GM12875 (cell line): ENCODE measurements at regions not wholly inside any gene's neighbourhood (a gene's known extent, or its start where the extent isn't known, plus 50 kb on each side); places are given as distances from the start of the nearest gene placed in this dataset.
A peak's percentile ranks its signal among the peaks of the same experiment; 100 is the strongest.

Experiments used
- H3K4me3 ChIP-seq: one replicate; pipeline ENCODE4 v1.5.1; 2011; ENCODE audit warnings: low read depth, low read length, control low read depth
- CTCF ChIP-seq: IDR thresholded peaks from 2 replicates; pipeline ENCODE4 v1.5.1; 2011; ENCODE audit warnings: low read depth, mild to moderate bottlenecking, control low read depth, inconsistent platforms, low read length, moderate library complexity, borderline replicate concordance; ENCODE audit not compliant: insufficient read depth

- no peak for TF ChIP-seq CTCF
- H3K4me3 ChIP-seq, result no peak overlapping the region
Observed at GRCh38 chr14:22487401-22487800, 101.6 kb downstream of the DAD1 start.

DNA sequence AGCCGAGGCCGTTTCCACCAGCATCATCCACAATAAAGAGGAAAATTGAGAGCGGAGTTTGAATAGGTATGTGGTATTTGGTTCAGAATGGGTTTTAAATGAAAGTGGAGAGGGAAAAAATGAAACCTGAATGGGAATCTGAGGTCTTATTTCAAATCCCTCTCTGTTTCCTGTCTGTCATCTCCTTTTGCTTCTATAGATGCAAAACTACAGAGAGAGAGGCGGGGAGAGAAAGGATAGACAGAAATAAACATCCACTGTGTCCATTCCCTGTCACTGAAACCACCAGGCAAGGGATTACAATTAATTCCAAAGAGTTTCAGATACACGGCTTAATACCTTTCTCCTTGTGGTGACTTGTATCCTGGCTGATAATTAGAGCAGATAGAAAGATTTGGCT lies 102.3 kb downstream of the DAD1 start:
- no peak for TF ChIP-seq CTCF
- H3K4me3 ChIP-seq, result no peak overlapping the region

DNA sequence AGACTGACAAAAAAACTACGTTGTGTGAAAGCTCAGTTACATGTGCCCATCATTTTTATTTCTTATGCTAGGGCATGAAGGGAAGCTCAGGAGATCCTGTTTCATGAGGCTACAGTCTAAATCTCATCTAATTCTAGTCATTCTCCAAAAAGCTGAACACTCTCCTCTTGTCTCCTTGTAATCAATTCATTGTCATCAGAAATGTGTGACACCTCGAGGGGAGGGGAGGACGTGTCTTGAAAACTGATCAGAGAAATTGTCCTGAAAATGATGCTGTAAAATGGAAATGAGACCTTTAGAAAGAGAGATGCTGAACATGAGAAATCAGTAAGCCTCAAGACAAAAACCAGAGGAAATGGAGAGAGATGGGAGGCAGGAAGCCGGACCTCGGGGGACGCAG lies 103.4 kb downstream of the DAD1 start:
- H3K4me3 ChIP-seq, result no peak overlapping the region
- TF ChIP-seq CTCF, result no peak

DNA sequence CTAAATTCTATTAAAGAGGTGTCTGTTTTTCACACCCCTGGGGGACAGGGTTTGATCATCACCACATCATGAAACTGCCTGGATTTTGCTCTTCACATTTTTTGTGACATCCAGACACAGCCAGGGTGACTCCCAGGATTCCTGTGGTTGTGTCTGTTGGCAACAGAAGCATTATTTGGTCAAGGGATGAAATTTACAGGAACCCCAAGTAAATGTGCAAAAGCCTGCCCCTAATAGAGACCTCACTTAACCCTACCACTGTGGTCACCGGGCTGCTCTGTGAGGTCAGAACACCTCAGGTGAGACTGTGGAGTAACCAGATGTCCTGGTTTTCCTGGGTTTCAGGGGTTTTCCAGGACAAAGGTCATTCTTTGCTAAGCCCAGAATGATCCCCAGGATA lies 103.8 kb downstream of the DAD1 start:
- no peak overlapping the region for H3K4me3 ChIP-seq
- no peak for TF ChIP-seq CTCF

- no peak overlapping the region for H3K4me3 ChIP-seq
- TF ChIP-seq CTCF, result no peak
Observed at GRCh38 chr14:22484632-22485031, 104.4 kb downstream of the DAD1 start.

DNA sequence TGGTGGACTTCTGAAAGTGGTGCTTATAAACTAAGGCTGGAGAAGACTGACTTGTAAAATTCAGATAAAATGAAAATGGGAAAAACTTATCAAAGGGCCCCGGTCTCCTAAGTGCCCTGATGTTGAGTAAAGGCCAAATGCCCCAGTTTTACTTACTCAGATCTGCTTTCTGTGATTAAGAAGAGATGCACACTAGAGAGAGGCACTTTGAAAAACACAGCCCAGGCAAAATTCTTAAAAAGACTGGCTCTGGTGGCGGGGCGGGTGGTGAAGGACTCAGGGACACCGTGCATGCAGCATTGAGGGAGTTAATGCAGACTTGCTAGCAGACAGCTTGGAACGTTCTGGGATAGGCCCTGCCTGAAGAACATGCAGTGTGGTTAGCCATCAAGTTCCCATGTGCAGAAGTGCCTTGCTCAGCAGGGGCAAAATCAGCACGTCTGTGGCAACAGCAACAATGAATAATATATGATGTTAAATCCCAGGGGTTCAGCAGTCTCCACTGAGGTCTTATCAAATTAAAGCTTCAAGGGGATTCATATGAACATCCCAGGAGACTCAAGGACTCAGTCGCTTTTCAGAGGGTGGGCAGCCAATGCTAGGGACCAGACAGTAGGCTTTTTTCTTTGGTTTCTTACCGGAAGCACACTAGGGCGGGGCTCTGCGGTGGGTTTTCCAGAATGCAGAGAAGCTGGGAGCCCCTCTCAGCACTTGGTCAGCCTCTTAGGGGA lies 105.0 kb downstream of the DAD1 start:
- TF ChIP-seq CTCF, result no peak
- peak overlapping the region; percentile 7 for H3K4me3 ChIP-seq

DNA sequence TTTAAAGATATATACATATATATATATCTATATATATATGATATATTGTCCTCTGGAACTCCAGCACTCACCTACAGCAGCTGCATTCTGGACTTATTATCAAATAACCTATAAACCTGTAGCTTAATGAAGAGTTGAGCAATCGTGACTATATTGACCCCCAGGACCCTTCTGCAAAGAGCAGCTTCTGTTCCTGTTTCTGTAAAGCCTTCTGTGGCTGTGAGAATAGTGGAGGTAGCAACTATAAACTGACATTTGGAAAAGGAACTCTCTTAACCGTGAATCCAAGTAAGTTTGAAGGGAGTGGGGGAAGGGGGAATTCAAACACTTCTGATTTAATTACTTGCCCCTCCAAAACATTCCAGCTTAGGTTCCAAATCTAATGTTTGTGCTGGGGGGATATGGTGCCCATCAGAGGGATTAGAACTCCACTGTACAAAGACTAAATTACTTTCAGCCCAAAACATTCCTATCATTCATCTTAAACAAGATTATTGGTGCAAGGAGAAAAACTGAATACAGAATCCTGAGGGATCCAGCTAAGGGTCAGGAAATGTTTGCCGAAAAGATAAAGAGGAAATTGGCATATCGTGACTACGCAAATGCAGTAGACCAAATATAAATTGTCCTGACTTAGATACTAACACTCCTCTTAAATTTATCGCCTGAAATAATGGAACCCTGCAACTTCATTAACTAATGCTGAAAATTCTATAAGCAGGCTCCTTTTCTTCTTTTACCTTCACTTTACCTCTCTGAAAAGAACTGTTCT lies 106.1 kb downstream of the DAD1 start:
- no peak for TF ChIP-seq CTCF
- H3K4me3 ChIP-seq, result no peak overlapping the region
